ENCODE measurements at regions not wholly inside any gene's neighbourhood (a gene's known extent, or its start where the extent isn't known, plus 50 kb on each side); places are given as distances from the start of the nearest gene placed in this dataset.

DNA sequence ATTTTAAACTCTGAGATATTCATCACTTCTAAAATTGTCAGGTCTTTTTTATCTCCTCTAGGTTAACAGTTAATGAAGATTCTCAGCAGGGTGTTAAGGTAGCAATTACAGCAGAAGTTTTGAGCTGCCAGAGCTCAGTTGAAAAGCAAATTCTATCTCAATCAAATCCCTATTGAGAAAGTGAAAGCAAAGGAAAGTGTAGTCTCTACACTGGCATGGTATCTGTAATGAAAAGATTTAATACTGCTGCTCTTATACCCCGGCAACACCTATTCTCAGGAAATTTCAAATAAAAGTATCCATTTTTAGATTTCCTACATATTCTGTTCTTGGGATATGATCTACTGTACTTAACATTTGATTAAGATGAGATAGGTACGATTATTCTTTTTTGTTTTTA, 913.5 kb downstream of the MRPL39 start:
- TF ChIP-seq POLR2A (IDR thresholded peaks at IDR 0.05; ENCODE audit: control extremely low read depth in 1 of 2, low read depth in 2 of 2, low read length in 2 of 2) (no peak), HDAC6 (IDR thresholded peaks at IDR 0.05; ENCODE audit: low read depth, low read length) (no peak), CTCF (IDR thresholded peaks at IDR 0.05; ENCODE audit: control extremely low read depth in 1 of 3, insufficient read depth in 1 of 3, low read depth in 1 of 3, low read length in 3 of 3) (no peak), POLR2AphosphoS5 (IDR thresholded peaks at IDR 0.05; ENCODE audit: low read depth, low read length) (no peak), ASH2L (IDR thresholded peaks at IDR 0.05; ENCODE audit: low read length) (no peak), RNF2 (IDR thresholded peaks at IDR 0.05; ENCODE audit: borderline replicate concordance, low read depth, low read length, missing control alignments, poor library complexity, severe bottlenecking) (no peak), SP2 (IDR thresholded peaks at IDR 0.05; ENCODE audit: low read length) (no peak), SIN3A (conservative IDR thresholded peaks at IDR 0.05 in 1 of 2, IDR thresholded peaks at IDR 0.05 in 1 of 2; ENCODE audit: low read depth in 1 of 2, low read length in 2 of 2) (no peak), RFX5 (IDR thresholded peaks at IDR 0.05; ENCODE audit: borderline replicate concordance, low read depth, low read length) (no peak)
